HCT116 (cell line): ENCODE measurements at regions not wholly inside any gene's neighbourhood (a gene's known extent, or its start where the extent isn't known, plus 50 kb on each side); places are given as distances from the start of the nearest gene placed in this dataset.

Experiments
- ATAC-seq: fragments of 200-7000 bp; cut with Tn5 transposase; 2 replicates; pipeline ENCODE4 v1.9.1; 2020; ENCODE audit warnings: mild to moderate bottlenecking, moderate library complexity
- BruUV-seq: library from RNA; stranded (reverse); fragments of 400-500 nt; replicated peaks from 2 replicates; lab custom pipeline; 2021; lab: Mats Ljungman, UMichigan
- CTCF ChIA-PET: fragments of 300-600 bp; sonication (Branson Sonifier 250); formaldehyde crosslinking; loops from one replicate; lab custom pipeline; 2021; ENCODE audit warnings: antibody characterized with exemption; lab: Charles Lee
- POLR2A ChIA-PET: fragments of 300-600, 350-600 bp; sonication (Branson Sonifier 250); formaldehyde crosslinking; loops from one replicate; lab custom pipeline; 2021; ENCODE audit warnings: antibody characterized with exemption; lab: Charles Lee
- RAD21 ChIA-PET, 2 experiments: fragments of 300-600 bp; sonication (Branson Sonifier 250); formaldehyde crosslinking; loops; one replicate each; lab custom pipeline; 2023; ENCODE audit warnings: low total read pairs in 2 of 2; ENCODE audit not compliant: uncharacterized antibody in 2 of 2, unreplicated experiment in 2 of 2, low non-redundant PET in 1 of 2; lab: Charles Lee
- DNase-seq: peaks from one replicate; pipeline ENCODE4 v3.0.0-alpha.2; 2010; ENCODE audit warnings: low read depth, low spot score
- H2AFZ ChIP-seq: fragments of 200-600 bp; shearing (Covaris generic), sonication (generic); 2 replicates; pipeline ENCODE4 v1.6.1; 2017; ENCODE audit warnings: low read depth, mixed run types, mixed read lengths, antibody characterized with exemption, low read length; ENCODE audit not compliant: poor library complexity, severe bottlenecking
- H3K27ac ChIP-seq: 2 replicates; pipeline ENCODE4 v1.5.1; 2012; ENCODE audit warnings: low read depth, low read length
- H3K27me3 ChIP-seq: fragments of 200-600 bp; sonication (generic); 2 replicates; pipeline ENCODE4 v1.6.1; 2016; ENCODE audit warnings: mixed run types, low read length, mixed read lengths; ENCODE audit not compliant: insufficient read depth
- H3K36me3 ChIP-seq, 2 experiments: fragments of 200-500 bp in 1 of 2; fragments of 200-600 bp in 1 of 2; sonication (Bioruptor generic) in 1 of 2; sonication (generic) in 1 of 2; 2 replicates each; pipeline versions ENCODE4 v1.5.1 to v1.6.1; 2014 to 2016; ENCODE audit warnings: low read length in 2 of 2, inconsistent platforms in 1 of 2, mixed read lengths in 1 of 2, mixed run types in 1 of 2; ENCODE audit not compliant: insufficient read depth in 2 of 2, control insufficient read depth in 1 of 2
- H3K4me1 ChIP-seq, 2 experiments: fragments of 200-600 bp in 1 of 2; sonication (generic) in 1 of 2; 2 replicates each; pipeline versions ENCODE4 v1.5.1 to v1.6.1; 2012 to 2017; ENCODE audit warnings: low read length in 2 of 2, inconsistent platforms in 1 of 2, mild to moderate bottlenecking in 1 of 2, mixed read lengths in 1 of 2, mixed run types in 1 of 2, moderate library complexity in 1 of 2; ENCODE audit not compliant: insufficient read depth in 2 of 2, control insufficient read depth in 1 of 2
- H3K4me2 ChIP-seq: fragments of 200-600 bp; sonication (generic); 2 replicates; pipeline ENCODE4 v1.6.1; 2017; ENCODE audit warnings: mixed run types, low read length, mixed read lengths
- H3K4me3 ChIP-seq, 2 experiments: fragments of 200-600 bp in 1 of 2; sonication (generic) in 1 of 2; replicated peaks in 1 of 2; 2 replicates each; pipeline ENCODE4 v1.5.1; 2011 to 2016; ENCODE audit warnings: low read length in 2 of 2, control low read depth in 1 of 2, low read depth in 1 of 2, mild to moderate bottlenecking in 1 of 2, mixed read lengths in 1 of 2, mixed run types in 1 of 2
- H3K79me2 ChIP-seq: fragments of 200-600 bp; sonication (generic); 2 replicates; pipeline ENCODE4 v1.6.1; 2017; ENCODE audit warnings: mild to moderate bottlenecking, mixed run types, low read length, moderate library complexity, mixed read lengths; ENCODE audit not compliant: insufficient read depth
- H3K9ac ChIP-seq: fragments of 200-600 bp; sonication (generic); 2 replicates; pipeline ENCODE4 v1.6.1; 2016; ENCODE audit warnings: low read length, mixed read lengths
- H3K9me2 ChIP-seq: fragments of 200-600 bp; sonication (generic), shearing (Covaris generic); 2 replicates; pipeline ENCODE4 v1.6.1; 2017; ENCODE audit warnings: mixed run types, mild to moderate bottlenecking, moderate library complexity; ENCODE audit not compliant: insufficient read depth
- H3K9me3 ChIP-seq, 2 experiments: fragments of 200-500 bp in 1 of 2; fragments of 200-600 bp in 1 of 2; sonication (Bioruptor generic) in 1 of 2; sonication (generic) in 1 of 2; 2 replicates each; pipeline ENCODE4 v1.6.1; 2014 to 2017; ENCODE audit warnings: low read length in 2 of 2, mixed read lengths in 2 of 2, inconsistent platforms in 1 of 2, low read depth in 1 of 2, mild to moderate bottlenecking in 1 of 2, mixed run types in 1 of 2, moderate library complexity in 1 of 2; ENCODE audit not compliant: control insufficient read depth in 1 of 2, insufficient read depth in 1 of 2
- H4K20me1 ChIP-seq: fragments of 200-600 bp; sonication (generic), shearing (Covaris generic); 2 replicates; pipeline ENCODE4 v1.6.1; 2017; ENCODE audit warnings: mixed run types, mild to moderate bottlenecking, moderate library complexity; ENCODE audit not compliant: insufficient read depth
- CBX3 ChIP-seq: IDR thresholded peaks from 2 replicates; pipeline ENCODE4 v1.6.1; 2012; ENCODE audit warnings: low read depth
- EGR1 ChIP-seq: IDR thresholded peaks from 2 replicates; pipeline ENCODE4 v1.6.1; 2012; ENCODE audit warnings: low read depth
- EZH2 ChIP-seq: fragments of 200-600 bp; sonication (generic); IDR thresholded peaks from 2 replicates; pipeline ENCODE4 v1.6.1; 2017; ENCODE audit warnings: antibody characterized with exemption, mixed run types
- EZH2phosphoT487 ChIP-seq: fragments of 200-600 bp; IDR thresholded peaks from 2 replicates; pipeline ENCODE4 v1.6.1; 2018; ENCODE audit warnings: antibody characterized with exemption, borderline replicate concordance
- FOSL1 ChIP-seq: IDR thresholded peaks from 2 replicates; pipeline ENCODE4 v1.6.1; 2012; ENCODE audit warnings: low read depth
- JUND ChIP-seq: IDR thresholded peaks from 2 replicates; pipeline ENCODE4 v1.6.1; 2012
- POLR2A ChIP-seq: IDR thresholded peaks from 2 replicates; pipeline ENCODE4 v1.7.0; 2011; ENCODE audit warnings: borderline replicate concordance; ENCODE audit not compliant: insufficient read depth, insufficient read length; ENCODE audit errors: extremely low read depth
- POLR2AphosphoS5 ChIP-seq: IDR thresholded peaks from 2 replicates; pipeline ENCODE4 v1.6.1; 2011; ENCODE audit warnings: mild to moderate bottlenecking, low read depth, low read length, moderate library complexity
- RAD21 ChIP-seq: IDR thresholded peaks from 2 replicates; pipeline ENCODE4 v1.6.1; 2012; ENCODE audit warnings: low read depth, mild to moderate bottlenecking
- TCF7L2 ChIP-seq: IDR thresholded peaks from 2 replicates; pipeline ENCODE4 v1.7.0; 2011; ENCODE audit warnings: borderline replicate concordance, inconsistent platforms; ENCODE audit not compliant: insufficient read depth, insufficient read length; ENCODE audit errors: extremely low read depth
- YY1 ChIP-seq: IDR thresholded peaks from 2 replicates; pipeline ENCODE4 v1.6.1; 2011; ENCODE audit warnings: low read length, low read depth, moderate library complexity, mild to moderate bottlenecking; ENCODE audit not compliant: insufficient replicate concordance; ENCODE audit errors: extremely low read depth
- ZFX ChIP-seq: fragments of 450-650 bp; IDR thresholded peaks from 2 replicates; pipeline ENCODE4 v1.6.1; 2017
- ZNF274 ChIP-seq: fragments of 200-500 bp; sonication (Bioruptor generic); IDR thresholded peaks from 2 replicates; pipeline ENCODE4 v1.6.1; 2014; ENCODE audit warnings: mild to moderate bottlenecking, low read depth, low read length, inconsistent platforms
- intact Hi-C: fragments of 100-400 bp; cut with micrococcal nuclease; formaldehyde crosslinking; loops from 2 replicates; pipeline ENCODE4 v1.10.0; 2022
- TF ChIP-seq, protein P1 (sequence below): IDR thresholded peaks from 2 replicates; pipeline ENCODE4 v1.6.1; 2012; ENCODE audit warnings: low read depth
- TF ChIP-seq, protein P2 (sequence below), 3 experiments: fragments of 200-600 bp in 1 of 3; sonication (generic) in 1 of 3; IDR thresholded peaks in 2 of 3; conservative IDR thresholded peaks in 1 of 3; 2 replicates each; pipeline ENCODE4 v1.5.1; 2012 to 2017; ENCODE audit warnings: low read depth in 2 of 3, low read length in 2 of 3, antibody characterized with exemption in 1 of 3, borderline replicate concordance in 1 of 3, control low read depth in 1 of 3, mild to moderate bottlenecking in 1 of 3, mixed read lengths in 1 of 3, mixed run types in 1 of 3, moderate library complexity in 1 of 3; ENCODE audit not compliant: insufficient read depth in 1 of 3
- TF ChIP-seq, protein P3 (sequence below): IDR thresholded peaks from 2 replicates; pipeline ENCODE4 v1.6.1; 2012

DNA sequence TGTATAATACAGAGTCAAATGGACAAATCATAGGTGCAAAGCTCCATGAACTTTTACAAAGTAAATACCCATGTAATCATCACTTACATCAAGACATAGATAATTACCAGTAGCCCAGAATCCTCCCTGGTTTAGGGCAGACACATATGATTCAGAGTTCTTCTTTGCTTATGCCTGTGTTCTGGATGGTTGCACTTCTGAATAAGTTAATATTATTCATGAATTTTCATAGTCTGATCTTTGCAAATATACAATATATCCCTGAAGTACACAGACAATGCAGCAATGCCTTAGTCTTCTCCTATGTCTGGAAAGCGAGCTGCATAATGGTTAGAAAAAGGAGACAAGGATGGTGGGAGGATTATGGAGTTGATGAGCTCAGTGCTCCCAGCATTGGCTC, 122.4 kb upstream of the PLXNA2 start:
- DNase-seq (no peak), ATAC-seq (no peak)
- Histone ChIP-seq H3K79me2 (no peaks in the 10 kb centered on the region), H3K4me2 (no peak overlapping the region), H2AFZ (no peak overlapping the region), H3K36me3 (no peaks in the 10 kb centered on the region), H3K27me3 (peaks cover 34% of the 10 kb centered on the region), H4K20me1 (no peaks in the 10 kb centered on the region), H3K9me3 (no peaks in the 10 kb centered on the region), H3K27ac (no peak overlapping the region), H3K9ac (no peak overlapping the region), H3K4me3 (no peak overlapping the region), H3K4me1 (no peaks in the 10 kb centered on the region), H3K9me2 (no peaks in the 10 kb centered on the region)
- intact Hi-C loops: no loop called here
- TF ChIP-seq, protein P1, sequence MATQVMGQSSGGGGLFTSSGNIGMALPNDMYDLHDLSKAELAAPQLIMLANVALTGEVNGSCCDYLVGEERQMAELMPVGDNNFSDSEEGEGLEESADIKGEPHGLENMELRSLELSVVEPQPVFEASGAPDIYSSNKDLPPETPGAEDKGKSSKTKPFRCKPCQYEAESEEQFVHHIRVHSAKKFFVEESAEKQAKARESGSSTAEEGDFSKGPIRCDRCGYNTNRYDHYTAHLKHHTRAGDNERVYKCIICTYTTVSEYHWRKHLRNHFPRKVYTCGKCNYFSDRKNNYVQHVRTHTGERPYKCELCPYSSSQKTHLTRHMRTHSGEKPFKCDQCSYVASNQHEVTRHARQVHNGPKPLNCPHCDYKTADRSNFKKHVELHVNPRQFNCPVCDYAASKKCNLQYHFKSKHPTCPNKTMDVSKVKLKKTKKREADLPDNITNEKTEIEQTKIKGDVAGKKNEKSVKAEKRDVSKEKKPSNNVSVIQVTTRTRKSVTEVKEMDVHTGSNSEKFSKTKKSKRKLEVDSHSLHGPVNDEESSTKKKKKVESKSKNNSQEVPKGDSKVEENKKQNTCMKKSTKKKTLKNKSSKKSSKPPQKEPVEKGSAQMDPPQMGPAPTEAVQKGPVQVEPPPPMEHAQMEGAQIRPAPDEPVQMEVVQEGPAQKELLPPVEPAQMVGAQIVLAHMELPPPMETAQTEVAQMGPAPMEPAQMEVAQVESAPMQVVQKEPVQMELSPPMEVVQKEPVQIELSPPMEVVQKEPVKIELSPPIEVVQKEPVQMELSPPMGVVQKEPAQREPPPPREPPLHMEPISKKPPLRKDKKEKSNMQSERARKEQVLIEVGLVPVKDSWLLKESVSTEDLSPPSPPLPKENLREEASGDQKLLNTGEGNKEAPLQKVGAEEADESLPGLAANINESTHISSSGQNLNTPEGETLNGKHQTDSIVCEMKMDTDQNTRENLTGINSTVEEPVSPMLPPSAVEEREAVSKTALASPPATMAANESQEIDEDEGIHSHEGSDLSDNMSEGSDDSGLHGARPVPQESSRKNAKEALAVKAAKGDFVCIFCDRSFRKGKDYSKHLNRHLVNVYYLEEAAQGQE: no peak
- TF ChIP-seq FOSL1 (no peak), EZH2 (no peak), EGR1 (no peak), POLR2AphosphoS5 (no peak), EZH2phosphoT487 (no peak), CBX3 (no peak), RAD21 (no peak), ZNF274 (no peak), POLR2A (no peak), YY1 (no peak), JUND (no peak), ZFX (no peak), TCF7L2 (no peak)
- TF ChIP-seq, protein P2, sequence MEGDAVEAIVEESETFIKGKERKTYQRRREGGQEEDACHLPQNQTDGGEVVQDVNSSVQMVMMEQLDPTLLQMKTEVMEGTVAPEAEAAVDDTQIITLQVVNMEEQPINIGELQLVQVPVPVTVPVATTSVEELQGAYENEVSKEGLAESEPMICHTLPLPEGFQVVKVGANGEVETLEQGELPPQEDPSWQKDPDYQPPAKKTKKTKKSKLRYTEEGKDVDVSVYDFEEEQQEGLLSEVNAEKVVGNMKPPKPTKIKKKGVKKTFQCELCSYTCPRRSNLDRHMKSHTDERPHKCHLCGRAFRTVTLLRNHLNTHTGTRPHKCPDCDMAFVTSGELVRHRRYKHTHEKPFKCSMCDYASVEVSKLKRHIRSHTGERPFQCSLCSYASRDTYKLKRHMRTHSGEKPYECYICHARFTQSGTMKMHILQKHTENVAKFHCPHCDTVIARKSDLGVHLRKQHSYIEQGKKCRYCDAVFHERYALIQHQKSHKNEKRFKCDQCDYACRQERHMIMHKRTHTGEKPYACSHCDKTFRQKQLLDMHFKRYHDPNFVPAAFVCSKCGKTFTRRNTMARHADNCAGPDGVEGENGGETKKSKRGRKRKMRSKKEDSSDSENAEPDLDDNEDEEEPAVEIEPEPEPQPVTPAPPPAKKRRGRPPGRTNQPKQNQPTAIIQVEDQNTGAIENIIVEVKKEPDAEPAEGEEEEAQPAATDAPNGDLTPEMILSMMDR (IDR thresholded peaks at IDR 0.05 in 2 of 3, conservative IDR thresholded peaks at IDR 0.05 in 1 of 3; ENCODE audit: borderline replicate concordance in 1 of 3, insufficient read depth in 1 of 3, low read depth in 2 of 3, low read length in 2 of 3): no peak
- TF ChIP-seq, protein P3, sequence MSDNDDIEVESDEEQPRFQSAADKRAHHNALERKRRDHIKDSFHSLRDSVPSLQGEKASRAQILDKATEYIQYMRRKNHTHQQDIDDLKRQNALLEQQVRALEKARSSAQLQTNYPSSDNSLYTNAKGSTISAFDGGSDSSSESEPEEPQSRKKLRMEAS: no peak
- ChIA-PET POLR2A (no interaction called here), CTCF (no interaction called here), RAD21 (no interaction called here)
- no TSS peak for BruUV-seq
